Urinary bladder (tissue), 3 donors: ENCODE measurements at regions not wholly inside any gene's neighbourhood (a gene's known extent, or its start where the extent isn't known, plus 50 kb on each side); places are given as distances from the start of the nearest gene placed in this dataset.

Source experiments
- DNase-seq: peaks from one replicate; pipeline ENCODE4 v3.0.0-alpha.2; 2015; ENCODE audit errors: extremely low spot score
- H3K27ac ChIP-seq: one replicate; pipeline ENCODE4 v1.5.1; 2013; ENCODE audit warnings: low read depth, mild to moderate bottlenecking, moderate library complexity
- H3K36me3 ChIP-seq: one replicate; pipeline ENCODE4 v1.6.1; 2013; ENCODE audit warnings: mild to moderate bottlenecking, moderate library complexity; ENCODE audit not compliant: insufficient read depth
- H3K4me1 ChIP-seq: one replicate; pipeline ENCODE4 v1.6.1; 2013; ENCODE audit warnings: mild to moderate bottlenecking, moderate library complexity; ENCODE audit not compliant: insufficient read depth
- H3K4me3 ChIP-seq: one replicate; pipeline ENCODE4 v1.5.1; 2013; ENCODE audit warnings: low read depth, low read length
- WGBS: extraction: QIAGEN DNeasy Blood & Tissue Kit; methylation state at CpG from one replicate; pipeline ENCODE4 v1.1.7; 2013; 5-methylcytosine and 5-hydroxymethylcytosine counted together
- donor health status: healthy with polysubstance abuse.
- donor health status: healthy.

GRCh38 chr2:157182204-157182709 lies 75.2 kb upstream of the GALNT5 start:
- 77% methylated on average over 6 of the region's 6 CpGs for WGBS
- H3K4me3 ChIP-seq = no peak overlapping the region
- H3K27ac ChIP-seq = no peak overlapping the region
- no peak for DNase-seq
- H3K36me3 ChIP-seq = no peaks in the 10 kb centered on the region
- no peaks in the 10 kb centered on the region for H3K4me1 ChIP-seq

- 40% methylated on average over 3 of the region's 3 CpGs for WGBS
Measured at GRCh38 chr2:157182834-157183396, 74.6 kb upstream of the GALNT5 start.

GRCh38 chr2:157184161-157184895 lies 73.2 kb upstream of the GALNT5 start:
- Histone ChIP-seq H3K4me3 (no peak overlapping the region), H3K4me1 (no peaks in the 10 kb centered on the region), H3K27ac (no peak overlapping the region), H3K36me3 (no peaks in the 10 kb centered on the region)
- WGBS = 86% methylated on average over 3 of the region's 3 CpGs
- no peak for DNase-seq

More at GRCh38 chr2:157182834-157183396, 74.6 kb upstream of the GALNT5 start:
- H3K27ac ChIP-seq = peak overlapping the region; percentile 65
- H3K4me3 ChIP-seq = no peak overlapping the region
- no peaks in the 10 kb centered on the region for H3K4me1 ChIP-seq
- no peaks in the 10 kb centered on the region for H3K36me3 ChIP-seq
- no peak for DNase-seq

GRCh38 chr2:157185476-157186227 lies 71.9 kb upstream of the GALNT5 start:
- 88% methylated on average over 4 of the region's 4 CpGs for WGBS
- Histone ChIP-seq H3K4me1 (no peaks in the 10 kb centered on the region), H3K4me3 (no peak overlapping the region), H3K36me3 (no peaks in the 10 kb centered on the region), H3K27ac (no peak overlapping the region)
- DNase-seq = no peak

GRCh38 chr2:157190151-157190550 lies 67.4 kb upstream of the GALNT5 start:
- no peak for DNase-seq
- H3K4me3 ChIP-seq = no peak overlapping the region
- H3K36me3 ChIP-seq = no peaks in the 10 kb centered on the region
- no peak overlapping the region for H3K27ac ChIP-seq
- no peaks in the 10 kb centered on the region for H3K4me1 ChIP-seq
- 69% methylated on average over 4 of the region's 4 CpGs for WGBS

GRCh38 chr2:157191186-157191585 lies 66.3 kb upstream of the GALNT5 start:
- no peak overlapping the region for H3K4me3 ChIP-seq
- no peak for DNase-seq
- no peaks in the 10 kb centered on the region for H3K36me3 ChIP-seq
- WGBS = 93% methylated on average over 2 of the region's 2 CpGs
- H3K4me1 ChIP-seq = no peaks in the 10 kb centered on the region
- no peak overlapping the region for H3K27ac ChIP-seq

GRCh38 chr2:157192445-157193423 lies 64.8 kb upstream of the GALNT5 start:
- no peak for DNase-seq
- H3K4me1 ChIP-seq = no peaks in the 10 kb centered on the region
- no peak overlapping the region for H3K27ac ChIP-seq
- H3K36me3 ChIP-seq = no peaks in the 10 kb centered on the region
- no peak overlapping the region for H3K4me3 ChIP-seq
- 79% methylated on average over 8 of the region's 8 CpGs for WGBS

GRCh38 chr2:157193461-157193860 lies 64.0 kb upstream of the GALNT5 start:
- no peaks in the 10 kb centered on the region for H3K4me1 ChIP-seq

GRCh38 chr2:157194097-157194688 lies 63.3 kb upstream of the GALNT5 start:
- no peak for DNase-seq
- Histone ChIP-seq H3K4me1 (no peaks in the 10 kb centered on the region), H3K27ac (no peak overlapping the region), H3K4me3 (no peak overlapping the region), H3K36me3 (no peaks in the 10 kb centered on the region)
- WGBS = 4% methylated on average over 2 of the region's 2 CpGs

More at GRCh38 chr2:157193461-157193860, 64.0 kb upstream of the GALNT5 start:
- Histone ChIP-seq H3K27ac (no peak overlapping the region), H3K4me3 (no peak overlapping the region), H3K36me3 (no peaks in the 10 kb centered on the region)
- no peak for DNase-seq

- 74% methylated on average over 4 of the region's 4 CpGs for WGBS
- Histone ChIP-seq H3K4me3 (no peak overlapping the region), H3K27ac (no peak overlapping the region), H3K36me3 (no peaks in the 10 kb centered on the region), H3K4me1 (no peaks in the 10 kb centered on the region)
- DNase-seq = no peak
Measured at GRCh38 chr2:157194844-157195243, 62.7 kb upstream of the GALNT5 start.

- no peak for DNase-seq
- no peaks in the 10 kb centered on the region for H3K4me1 ChIP-seq
- 58% methylated on average over 7 of the region's 7 CpGs for WGBS
- H3K36me3 ChIP-seq = no peaks in the 10 kb centered on the region
- H3K27ac ChIP-seq = no peak overlapping the region
- H3K4me3 ChIP-seq = no peak overlapping the region
Measured at GRCh38 chr2:157196956-157197355, 60.5 kb upstream of the GALNT5 start.

GRCh38 chr2:157197848-157198247 lies 59.7 kb upstream of the GALNT5 start:
- 66% methylated on average over 1 of the region's 1 CpG for WGBS
- no peak overlapping the region for H3K27ac ChIP-seq
- no peaks in the 10 kb centered on the region for H3K36me3 ChIP-seq
- DNase-seq = no peak
- H3K4me3 ChIP-seq = no peak overlapping the region
- no peaks in the 10 kb centered on the region for H3K4me1 ChIP-seq

GRCh38 chr2:157203651-157204050 lies 53.9 kb upstream of the GALNT5 start:
- no peaks in the 10 kb centered on the region for H3K4me1 ChIP-seq
- no peak for DNase-seq
- no peak overlapping the region for H3K4me3 ChIP-seq
- no peaks in the 10 kb centered on the region for H3K36me3 ChIP-seq
- no peak overlapping the region for H3K27ac ChIP-seq
- WGBS = 92% methylated on average over 4 of the region's 4 CpGs
